Mammary epithelial cell (primary cell): ENCODE measurements at regions not wholly inside any gene's neighbourhood (a gene's known extent, or its start where the extent isn't known, plus 50 kb on each side); places are given as distances from the start of the nearest gene placed in this dataset.

Source experiments
- CTCF ChIP-seq, 2 donors: IDR thresholded peaks in 1 of 2; conservative IDR thresholded peaks in 1 of 2; 2 replicates each; pipeline ENCODE4 v1.5.1; 2011 to 2012; ENCODE audit warnings: inconsistent platforms in 2 of 2, low read length in 2 of 2, mild to moderate bottlenecking in 2 of 2, control low read depth in 1 of 2, low read depth in 1 of 2; ENCODE audit not compliant: insufficient read depth in 1 of 2; ENCODE audit errors: extremely low read depth in 1 of 2
- EZH2 ChIP-seq: IDR thresholded peaks from 2 replicates; pipeline ENCODE4 v1.6.1; 2012; ENCODE audit warnings: low read length, inconsistent platforms, borderline replicate concordance

GRCh38 chr5:145176041-145176440, 659.1 kb downstream of the PRELID2 start:
- TF ChIP-seq EZH2 = no peak
- no peak for TF ChIP-seq CTCF (conservative IDR thresholded peaks at IDR 0.05 in 1 of 2, IDR thresholded peaks at IDR 0.05 in 1 of 2; ENCODE audit: extremely low read depth in 1 of 2, insufficient read depth in 1 of 2, low read depth in 1 of 2, low read length in 2 of 2)
